Tibial nerve (tissue), 4 donors: ENCODE measurements at regions not wholly inside any gene's neighbourhood (a gene's known extent, or its start where the extent isn't known, plus 50 kb on each side); places are given as distances from the start of the nearest gene placed in this dataset.
A peak's percentile ranks its signal among the peaks of the same experiment; 100 is the strongest.

Experiments
- DNase-seq, 2 donors: peaks; one replicate each; pipeline ENCODE4 v3.0.0-alpha.2; 2019; ENCODE audit warnings: low spot score in 2 of 2
- H3K27ac ChIP-seq, 4 donors: fragments of 200-600 bp; sonication (generic) in 3 of 4; one replicate each; pipeline ENCODE4 v1.5.1; 2017 to 2019; ENCODE audit warnings: mild to moderate bottlenecking in 1 of 4
- H3K27me3 ChIP-seq, 2 donors: fragments of 200-600 bp; sonication (generic) in 1 of 2; one replicate each; pipeline versions ENCODE4 v1.5.1 to v1.6.0; 2017 to 2019
- H3K36me3 ChIP-seq, 3 donors: fragments of 200-600 bp; sonication (generic); one replicate each; pipeline ENCODE4 v1.5.1; 2018 to 2019
- H3K4me1 ChIP-seq, 4 donors: fragments of 200-600 bp; sonication (generic) in 3 of 4; one replicate each; pipeline ENCODE4 v1.5.1; 2017 to 2019
- H3K4me3 ChIP-seq, 4 donors: fragments of 200-600 bp; sonication (generic) in 3 of 4; one replicate each; pipeline ENCODE4 v1.5.1; 2017 to 2019; ENCODE audit warnings: mild to moderate bottlenecking in 1 of 4, moderate library complexity in 1 of 4
- H3K9me3 ChIP-seq, 4 donors: fragments of 200-600 bp; sonication (generic) in 3 of 4; one replicate each; pipeline ENCODE4 v1.5.1; 2017 to 2019
- CTCF ChIP-seq, 5 experiments: fragments of 200-600 bp in 3 of 5; fragments of 450-650 bp in 2 of 5; sonication (generic) in 3 of 5; IDR thresholded peaks; one replicate each; pipeline ENCODE4 v1.5.1; 2016 to 2019; ENCODE audit warnings: antibody characterized with exemption in 5 of 5, mild to moderate bottlenecking in 3 of 5, moderate library complexity in 2 of 5
- EP300 ChIP-seq, 2 donors: sonication (generic); formaldehyde crosslinking; IDR thresholded peaks; one replicate each; pipeline ENCODE4 v1.6.1; 2017; ENCODE audit warnings: antibody characterized with exemption in 2 of 2, mild to moderate bottlenecking in 1 of 2
- POLR2A ChIP-seq, 2 donors: fragments of 450-650 bp; IDR thresholded peaks; one replicate each; pipeline ENCODE4 v1.6.1; 2017; ENCODE audit warnings: antibody characterized with exemption in 2 of 2, mild to moderate bottlenecking in 2 of 2, moderate library complexity in 2 of 2
- WGBS, 2 donors: methylation state at CpG; one replicate each; pipeline ENCODE4 v1.1.5; 2018; 5-methylcytosine and 5-hydroxymethylcytosine counted together

GRCh38 chr5:4700069-4700468 is 440.1 kb upstream of the ADAMTS16 start:
- H3K27me3 ChIP-seq: no peaks in the 10 kb centered on the region
- H3K9me3 ChIP-seq: no peaks in the 10 kb centered on the region
- H3K4me1 ChIP-seq: peaks cover 0 to 15% (median 0%) of the 10 kb centered on the region in 4 donors
- H3K27ac ChIP-seq: no peak overlapping the region
- no peak for TF ChIP-seq EP300 (IDR thresholded peaks at IDR 0.05)
- TF ChIP-seq POLR2A (IDR thresholded peaks at IDR 0.05): no peak
- peak; percentile 13 to 53 (median 34) for TF ChIP-seq CTCF (IDR thresholded peaks at IDR 0.05)
- H3K36me3 ChIP-seq: no peaks in the 10 kb centered on the region
- WGBS, 2 donors: 36 to 40% methylated on average over 7 of the region's 7 CpGs
- H3K4me3 ChIP-seq: no peak overlapping the region
- peak; percentile 50 to 80 for DNase-seq

GRCh38 chr5:4700871-4701270 is 439.3 kb upstream of the ADAMTS16 start:
- 59 to 61% methylated on average over 3 of the region's 3 CpGs for WGBS, 2 donors
- Histone ChIP-seq H3K4me1 (peaks cover 0 to 15% (median 0%) of the 10 kb centered on the region in 4 donors), H3K9me3 (no peaks in the 10 kb centered on the region), H3K4me3 (no peak overlapping the region), H3K27me3 (no peaks in the 10 kb centered on the region), H3K36me3 (no peaks in the 10 kb centered on the region), H3K27ac (no peak overlapping the region)
- no peak for DNase-seq
- TF ChIP-seq POLR2A (IDR thresholded peaks at IDR 0.05) (no peak), EP300 (IDR thresholded peaks at IDR 0.05) (no peak), CTCF (IDR thresholded peaks at IDR 0.05) (no peak)

- Histone ChIP-seq H3K36me3 (no peaks in the 10 kb centered on the region), H3K9me3 (no peaks in the 10 kb centered on the region), H3K4me1 (peaks cover 0 to 15% (median 0%) of the 10 kb centered on the region in 4 donors), H3K27ac (no peak overlapping the region), H3K27me3 (no peaks in the 10 kb centered on the region), H3K4me3 (no peak overlapping the region)
- WGBS, 2 donors: 49 to 51% methylated on average over 4 of the region's 4 CpGs
- no peak for DNase-seq
- TF ChIP-seq EP300 (IDR thresholded peaks at IDR 0.05) (no peak), CTCF (IDR thresholded peaks at IDR 0.05) (no peak), POLR2A (IDR thresholded peaks at IDR 0.05) (no peak)
Observed at GRCh38 chr5:4703931-4704458, 436.1 kb upstream of the ADAMTS16 start.

GRCh38 chr5:4704951-4705350 is 435.2 kb upstream of the ADAMTS16 start:
- no peak for TF ChIP-seq POLR2A (IDR thresholded peaks at IDR 0.05)
- no peak for TF ChIP-seq CTCF (IDR thresholded peaks at IDR 0.05)
- no peak for TF ChIP-seq EP300 (IDR thresholded peaks at IDR 0.05)
- Histone ChIP-seq H3K4me1 (peaks cover 0 to 10% (median 0%) of the 10 kb centered on the region in 4 donors), H3K36me3 (no peaks in the 10 kb centered on the region), H3K27me3 (no peaks in the 10 kb centered on the region), H3K27ac (no peak overlapping the region), H3K4me3 (no peak overlapping the region), H3K9me3 (no peaks in the 10 kb centered on the region)
- DNase-seq: no peak
- 89 to 90% methylated on average over 3 of the region's 3 CpGs for WGBS, 2 donors

GRCh38 chr5:4716781-4717180 is 423.3 kb upstream of the ADAMTS16 start:
- TF ChIP-seq POLR2A (IDR thresholded peaks at IDR 0.05) (no peak), CTCF (IDR thresholded peaks at IDR 0.05) (no peak), EP300 (IDR thresholded peaks at IDR 0.05) (no peak)
- no peaks in the 10 kb centered on the region for H3K9me3 ChIP-seq
- no peaks in the 10 kb centered on the region for H3K36me3 ChIP-seq
- WGBS, 2 donors: 15% methylated on average over 4 of the region's 4 CpGs
- H3K27me3 ChIP-seq: no peaks in the 10 kb centered on the region
- no peak overlapping the region for H3K27ac ChIP-seq
- H3K4me3 ChIP-seq: no peak overlapping the region
- no peak for DNase-seq
- no peaks in the 10 kb centered on the region for H3K4me1 ChIP-seq
